Loucy (cell line): ENCODE measurements at regions not wholly inside any gene's neighbourhood (a gene's known extent, or its start where the extent isn't known, plus 50 kb on each side); places are given as distances from the start of the nearest gene placed in this dataset.

Source experiments
- H2AFZ ChIP-seq: fragments of 200-600 bp; sonication (generic); 2 replicates; pipeline ENCODE4 v1.6.0; 2016; ENCODE audit warnings: antibody characterized with exemption, mild to moderate bottlenecking, low read length, moderate library complexity
- H3F3A ChIP-seq: fragments of 200-600 bp; 2 replicates; pipeline ENCODE4 v1.6.0; 2016; ENCODE audit warnings: antibody characterized with exemption, low read depth, mild to moderate bottlenecking
- H3K27me3 ChIP-seq: fragments of 200-600 bp; sonication (generic); 2 replicates; pipeline ENCODE4 v1.6.1; 2014; ENCODE audit warnings: low read length, mild to moderate bottlenecking; ENCODE audit not compliant: insufficient read depth, poor library complexity, severe bottlenecking
- H3K36me3 ChIP-seq: fragments of 200-600 bp; sonication (generic); 2 replicates; pipeline ENCODE4 v1.6.1; 2016; ENCODE audit warnings: low read length; ENCODE audit not compliant: insufficient read depth
- H3K4me1 ChIP-seq: fragments of 200-600 bp; sonication (generic); 2 replicates; pipeline ENCODE4 v1.5.1; 2014; ENCODE audit warnings: low read length, mild to moderate bottlenecking; ENCODE audit not compliant: insufficient read depth, poor library complexity, severe bottlenecking
- H3K4me2 ChIP-seq: fragments of 200-600 bp; sonication (generic); 2 replicates; pipeline ENCODE4 v1.6.0; 2014; ENCODE audit warnings: antibody characterized with exemption, low read length, low read depth, mild to moderate bottlenecking; ENCODE audit not compliant: poor library complexity, severe bottlenecking
- H3K4me3 ChIP-seq: fragments of 200-600 bp; sonication (generic); 2 replicates; pipeline ENCODE4 v1.5.1; 2014; ENCODE audit warnings: low read length, mild to moderate bottlenecking, mixed read lengths; ENCODE audit not compliant: poor library complexity, severe bottlenecking
- H3K79me2 ChIP-seq: fragments of 200-600 bp; sonication (generic); 2 replicates; pipeline ENCODE4 v1.6.1; 2014; ENCODE audit warnings: low read length; ENCODE audit not compliant: insufficient read depth
- H3K9ac ChIP-seq: fragments of 200-600 bp; sonication (generic); 2 replicates; pipeline ENCODE4 v1.6.0; 2014; ENCODE audit warnings: mild to moderate bottlenecking, low read depth, low read length, moderate library complexity; ENCODE audit not compliant: poor library complexity, severe bottlenecking
- H3K9me2 ChIP-seq: fragments of 200-600 bp; sonication (generic); replicated peaks from 2 replicates; pipeline ENCODE4 v1.6.1; 2016; ENCODE audit warnings: low read depth, low read length, mixed read lengths
- H3K9me3 ChIP-seq: fragments of 200-600 bp; sonication (generic); 2 replicates; pipeline ENCODE4 v1.6.1; 2014; ENCODE audit warnings: mild to moderate bottlenecking, antibody characterized with exemption, low read length, low read depth; ENCODE audit not compliant: insufficient read depth
- H4K20me1 ChIP-seq: fragments of 200-600 bp; sonication (generic); 2 replicates; pipeline ENCODE4 v1.6.0; 2014; ENCODE audit warnings: antibody characterized with exemption, low read length, mild to moderate bottlenecking; ENCODE audit not compliant: insufficient read depth, poor library complexity, severe bottlenecking
- CTCF ChIP-seq: fragments of 200-600 bp; sonication (generic); conservative IDR thresholded peaks from 2 replicates; pipeline ENCODE4 v1.5.1; 2014; ENCODE audit warnings: mild to moderate bottlenecking, antibody characterized with exemption, low read length
- EZH2phosphoT487 ChIP-seq: fragments of 200-600 bp; IDR thresholded peaks from 2 replicates; pipeline ENCODE4 v1.6.1; 2018; ENCODE audit warnings: antibody characterized with exemption, mild to moderate bottlenecking, moderate library complexity, borderline replicate concordance

DNA sequence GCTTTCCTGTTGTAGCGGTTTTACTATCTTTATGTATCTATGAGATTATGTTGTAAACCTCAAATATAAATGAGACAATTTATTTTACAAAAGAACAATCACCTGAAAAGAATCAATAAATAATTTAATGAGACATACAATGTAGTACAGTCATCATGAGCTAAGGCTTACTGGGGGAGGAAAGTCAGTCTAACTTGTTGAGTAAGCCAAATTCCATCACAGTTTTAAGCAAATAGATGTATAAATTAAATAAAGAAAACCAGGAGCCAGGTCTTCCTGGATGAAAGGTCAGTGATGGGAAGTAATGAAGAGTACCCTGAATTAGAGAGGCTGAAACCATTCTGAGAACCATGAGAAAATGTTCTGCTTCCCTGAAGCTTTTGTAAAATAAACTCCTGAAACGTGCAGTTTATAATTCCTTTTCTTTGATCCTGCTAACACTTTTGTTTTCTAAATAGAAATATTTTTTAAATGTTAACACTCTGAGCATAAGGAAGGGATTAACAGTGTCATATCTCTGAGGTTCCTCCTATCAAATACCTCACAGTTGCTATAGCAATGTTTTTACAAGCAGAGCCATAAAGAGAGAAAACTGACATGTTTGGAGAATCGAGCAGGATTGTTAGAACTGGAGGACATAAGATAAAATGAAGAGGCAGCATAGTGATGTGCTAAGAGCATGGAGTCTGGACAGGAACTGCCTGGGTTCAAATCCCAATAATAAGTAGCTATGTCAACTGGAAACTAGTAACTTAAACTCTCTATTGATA, 444.9 kb upstream of the FOXG1 start:
- H3K9me3 ChIP-seq = no peaks in the 10 kb centered on the region
- no peak overlapping the region for H3K4me2 ChIP-seq

DNA sequence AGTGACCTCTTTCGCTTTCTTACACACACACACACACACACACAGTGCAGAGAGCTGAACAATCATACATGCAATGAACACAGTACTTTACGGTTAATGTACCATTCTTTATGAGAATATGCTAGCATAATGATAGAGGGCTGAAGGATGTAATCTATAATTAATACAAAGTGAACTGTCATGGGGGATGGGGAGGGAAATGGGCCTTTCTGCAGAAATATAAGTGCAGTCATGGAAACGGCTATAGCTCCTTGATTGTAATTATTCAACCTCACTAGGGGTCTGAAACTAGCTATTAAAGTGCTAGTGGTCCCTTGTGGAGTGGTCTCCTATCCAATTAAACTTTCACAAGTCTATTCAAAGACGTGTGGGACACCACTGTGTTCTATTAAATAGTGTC, 443.2 kb upstream of the FOXG1 start:
- no peak for TF ChIP-seq EZH2phosphoT487
- TF ChIP-seq CTCF = no peak
- Histone ChIP-seq H3K79me2 (no peaks in the 10 kb centered on the region), H2AFZ (no peak overlapping the region)

More for the DNA sequence above, 444.9 kb upstream of the FOXG1 start:
- H3K36me3 ChIP-seq = no peaks in the 10 kb centered on the region
- H3K4me1 ChIP-seq = no peaks in the 10 kb centered on the region
- H2AFZ ChIP-seq = no peak overlapping the region
- no peaks in the 10 kb centered on the region for H3F3A ChIP-seq
- no peaks in the 10 kb centered on the region for H3K79me2 ChIP-seq
- no peaks in the 10 kb centered on the region for H4K20me1 ChIP-seq
- TF ChIP-seq CTCF (no peak), EZH2phosphoT487 (no peak)
- no peaks in the 10 kb centered on the region for H3K9me2 ChIP-seq
- no peaks in the 10 kb centered on the region for H3K27me3 ChIP-seq
- no peak overlapping the region for H3K4me3 ChIP-seq
- no peak overlapping the region for H3K9ac ChIP-seq

GRCh38 chr14:28323951-28324741, 442.4 kb upstream of the FOXG1 start:
- no peaks in the 10 kb centered on the region for H3K36me3 ChIP-seq
- H3K4me3 ChIP-seq = no peak overlapping the region
- H2AFZ ChIP-seq = no peak overlapping the region
- no peaks in the 10 kb centered on the region for H3K4me1 ChIP-seq
- no peak overlapping the region for H3K9ac ChIP-seq
- no peaks in the 10 kb centered on the region for H3K9me3 ChIP-seq
- H3F3A ChIP-seq = no peaks in the 10 kb centered on the region
- no peak for TF ChIP-seq EZH2phosphoT487
- TF ChIP-seq CTCF = no peak
- H3K9me2 ChIP-seq = no peaks in the 10 kb centered on the region
- no peaks in the 10 kb centered on the region for H3K79me2 ChIP-seq
- no peak overlapping the region for H3K4me2 ChIP-seq
- H3K27me3 ChIP-seq = no peaks in the 10 kb centered on the region
- no peaks in the 10 kb centered on the region for H4K20me1 ChIP-seq

More for the DNA sequence above, 443.2 kb upstream of the FOXG1 start:
- Histone ChIP-seq H3K9me2 (no peaks in the 10 kb centered on the region), H3K9me3 (no peaks in the 10 kb centered on the region), H3K4me2 (no peak overlapping the region), H3K36me3 (no peaks in the 10 kb centered on the region), H3K27me3 (no peaks in the 10 kb centered on the region), H3K9ac (no peak overlapping the region), H3F3A (no peaks in the 10 kb centered on the region), H3K4me3 (no peak overlapping the region), H4K20me1 (no peaks in the 10 kb centered on the region), H3K4me1 (no peaks in the 10 kb centered on the region)
